AG04450 (cell line): ENCODE measurements at regions not wholly inside any gene's neighbourhood (a gene's known extent, or its start where the extent isn't known, plus 50 kb on each side); places are given as distances from the start of the nearest gene placed in this dataset.

Experiments used
- CTCF ChIA-PET: fragments of 300-600, 350-600 bp; formaldehyde crosslinking; extraction: SDS; loops from one replicate; lab custom pipeline; 2022; ENCODE audit warnings: antibody characterized with exemption, inconsistent platforms; lab: Charles Lee
- POLR2A ChIA-PET: fragments of 350-600 bp; formaldehyde crosslinking; extraction: SDS; loops from one replicate; lab custom pipeline; 2021; ENCODE audit warnings: antibody characterized with exemption, inconsistent platforms; lab: Yijun Ruan, JAX
- DNase-seq: peaks from one replicate; pipeline ENCODE4 v3.0.0-alpha.2; 2011; ENCODE audit warnings: low read depth, low spot score
- H3K27ac ChIP-seq: one replicate; pipeline ENCODE4 v1.5.1; 2012; ENCODE audit warnings: low read depth, low read length, control low read depth
- H3K27me3 ChIP-seq: one replicate; pipeline ENCODE4 v1.6.0; 2012; ENCODE audit warnings: low read length; ENCODE audit not compliant: control insufficient read depth, insufficient read depth
- H3K4me3 ChIP-seq: 2 replicates; pipeline ENCODE4 v1.5.1; 2011; ENCODE audit warnings: mild to moderate bottlenecking, low read depth, low read length, control low read depth
- H3K9me3 ChIP-seq: 2 replicates; pipeline ENCODE4 v1.5.1; 2012; ENCODE audit warnings: low read length; ENCODE audit not compliant: control insufficient read depth, insufficient read depth
- CTCF ChIP-seq: IDR thresholded peaks from 2 replicates; pipeline ENCODE4 v1.5.1; 2011; ENCODE audit warnings: low read depth, low read length, control low read depth, inconsistent platforms

GRCh38 chr11:11742486-11742885, 99.3 kb upstream of the USP47 start:
- POLR2A ChIA-PET = no interaction called here
- H3K27me3 ChIP-seq = peaks cover 4% of the 10 kb centered on the region
- no peaks in the 10 kb centered on the region for H3K9me3 ChIP-seq
- H3K27ac ChIP-seq = no peak overlapping the region
- CTCF ChIA-PET = no interaction called here
- TF ChIP-seq CTCF = no peak
- DNase-seq = no peak
- no peak overlapping the region for H3K4me3 ChIP-seq

GRCh38 chr11:11740836-11741235, 100.9 kb upstream of the USP47 start:
- DNase-seq = no peak
- TF ChIP-seq CTCF = no peak
- POLR2A ChIA-PET = no interaction called here

GRCh38 chr11:11740073-11740702, 101.6 kb upstream of the USP47 start:
- TF ChIP-seq CTCF = no peak
- ChIA-PET POLR2A (no interaction called here), CTCF (no interaction called here)

More at GRCh38 chr11:11740836-11741235, 100.9 kb upstream of the USP47 start:
- H3K9me3 ChIP-seq = no peaks in the 10 kb centered on the region
- no peak overlapping the region for H3K27ac ChIP-seq
- H3K4me3 ChIP-seq = no peak overlapping the region
- peaks cover 4% of the 10 kb centered on the region for H3K27me3 ChIP-seq
- CTCF ChIA-PET = no interaction called here

GRCh38 chr11:11738370-11738769, 103.4 kb upstream of the USP47 start:
- POLR2A ChIA-PET = no interaction called here
- DNase-seq = no peak
- no peak overlapping the region for H3K4me3 ChIP-seq
- no peak for TF ChIP-seq CTCF
- H3K9me3 ChIP-seq = no peaks in the 10 kb centered on the region
- CTCF ChIA-PET = no interaction called here
- H3K27ac ChIP-seq = no peak overlapping the region
- H3K27me3 ChIP-seq = peaks cover 11% of the 10 kb centered on the region

More at GRCh38 chr11:11740073-11740702, 101.6 kb upstream of the USP47 start:
- H3K9me3 ChIP-seq = no peaks in the 10 kb centered on the region
- no peak overlapping the region for H3K27ac ChIP-seq
- no peak for DNase-seq
- H3K4me3 ChIP-seq = no peak overlapping the region
- peaks cover 7% of the 10 kb centered on the region for H3K27me3 ChIP-seq

GRCh38 chr11:11735586-11735985, 106.2 kb upstream of the USP47 start:
- POLR2A ChIA-PET = no interaction called here
- H3K4me3 ChIP-seq = no peak overlapping the region
- H3K27me3 ChIP-seq = peaks cover 13% of the 10 kb centered on the region
- H3K9me3 ChIP-seq = no peaks in the 10 kb centered on the region
- no peak for TF ChIP-seq CTCF
- no peak for DNase-seq
- H3K27ac ChIP-seq = no peak overlapping the region
- CTCF ChIA-PET = interaction anchor here (1.0 kb wide), 1 partner anchor 52 kb away, joined by 3 read pairs; no protein-coding TSS in a partner anchor
